GM12891 (cell line): ENCODE measurements at regions not wholly inside any gene's neighbourhood (a gene's known extent, or its start where the extent isn't known, plus 50 kb on each side); places are given as distances from the start of the nearest gene placed in this dataset.

Experiments used
- DNase-seq: peaks from one replicate; pipeline ENCODE4 v3.0.0; 2011; ENCODE audit warnings: low spot score; ENCODE audit not compliant: insufficient read length
- FAIRE-seq: peaks from 2 replicates; lab custom pipeline; 2011; peaks lifted over from hg19 to GRCh38; lab: Jason Lieb, UNC
- PAX5 ChIP-seq: IDR thresholded peaks from 2 replicates; pipeline ENCODE4 v1.6.1; 2011; ENCODE audit warnings: low read length, moderate library complexity, mild to moderate bottlenecking; ENCODE audit not compliant: insufficient read depth, severe bottlenecking
- POLR2A ChIP-seq: IDR thresholded peaks from 2 replicates; pipeline ENCODE4 v1.6.1; 2011; ENCODE audit warnings: low read depth, low read length, control low read depth
- POLR2AphosphoS5 ChIP-seq: IDR thresholded peaks from 2 replicates; pipeline ENCODE4 v1.6.1; 2011; ENCODE audit warnings: low read depth, low read length, control low read depth
- POU2F2 ChIP-seq: IDR thresholded peaks from 2 replicates; pipeline ENCODE4 v1.6.1; 2011; ENCODE audit warnings: low read depth, mild to moderate bottlenecking, control low read depth, low read length, moderate library complexity
- SPI1 ChIP-seq: IDR thresholded peaks from 2 replicates; pipeline ENCODE4 v1.6.1; 2011; ENCODE audit warnings: low read depth, low read length, control low read depth
- TAF1 ChIP-seq: IDR thresholded peaks from 2 replicates; pipeline ENCODE4 v1.6.1; 2011; ENCODE audit warnings: low read depth, low read length, control low read depth

DNA sequence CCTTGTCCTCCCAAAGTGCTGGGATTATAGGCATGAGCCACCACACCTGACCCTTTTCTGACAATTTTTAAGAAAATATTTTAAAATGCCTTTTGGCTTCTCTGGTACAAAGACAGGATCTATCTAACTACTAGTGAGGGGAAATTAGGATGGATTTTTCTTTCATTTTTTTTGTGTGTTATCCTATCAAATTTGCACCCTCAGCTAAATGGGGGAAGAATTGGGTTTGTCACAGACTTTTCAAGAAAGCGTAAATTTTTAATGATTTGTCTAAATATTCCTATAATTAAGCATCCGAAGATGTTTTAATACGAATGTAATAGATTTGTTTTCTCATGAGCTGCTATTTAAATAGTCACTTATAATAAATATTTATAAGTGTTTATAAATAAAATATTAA is 340.0 kb upstream of the ETAA1 start:
- DNase-seq: no peak
- no peak for TF ChIP-seq PAX5
- no peak for TF ChIP-seq TAF1
- no peak for TF ChIP-seq POLR2A
- no peak for FAIRE-seq

DNA sequence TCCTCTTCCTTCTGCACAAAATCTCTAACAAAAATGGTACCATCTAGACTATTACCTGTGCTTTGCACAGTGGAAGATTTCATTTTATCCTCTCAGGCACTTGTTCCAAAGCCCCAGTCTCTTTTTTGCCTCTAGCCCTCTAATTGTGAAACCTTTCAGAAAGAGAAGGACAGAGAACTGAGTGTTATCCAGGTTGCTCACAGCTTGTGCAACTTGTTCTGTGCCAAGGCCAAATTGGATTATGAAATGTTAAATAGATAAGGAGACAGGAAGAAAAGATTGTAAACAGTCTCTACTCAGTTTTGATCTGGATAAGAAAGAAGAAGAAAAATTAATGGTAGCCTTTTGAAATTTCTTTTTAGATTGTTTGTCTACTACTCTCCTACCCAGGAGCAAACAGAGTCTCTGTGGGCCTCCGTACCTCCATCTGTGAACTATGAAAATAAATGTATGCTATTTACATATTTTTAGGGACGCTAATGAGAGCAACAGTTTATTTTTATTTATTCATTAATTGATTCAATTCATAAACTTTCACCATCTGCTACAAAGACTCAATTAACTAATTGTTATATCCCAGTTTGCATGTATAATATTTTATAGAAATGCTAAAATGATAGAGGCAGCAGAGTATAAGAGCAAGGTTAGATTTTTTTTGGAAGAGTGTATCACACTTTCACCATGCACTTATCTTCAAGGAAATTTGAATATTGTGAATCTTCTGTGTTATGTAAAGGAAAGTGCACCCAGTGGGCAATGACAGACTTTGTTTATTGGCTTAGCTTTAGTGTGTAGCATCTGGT is 339.0 kb upstream of the ETAA1 start:
- FAIRE-seq (no peak), DNase-seq (no peak)
- TF ChIP-seq POLR2AphosphoS5 (no peak), SPI1 (no peak), POU2F2 (no peak), PAX5 (no peak), POLR2A (no peak), TAF1 (no peak)

DNA sequence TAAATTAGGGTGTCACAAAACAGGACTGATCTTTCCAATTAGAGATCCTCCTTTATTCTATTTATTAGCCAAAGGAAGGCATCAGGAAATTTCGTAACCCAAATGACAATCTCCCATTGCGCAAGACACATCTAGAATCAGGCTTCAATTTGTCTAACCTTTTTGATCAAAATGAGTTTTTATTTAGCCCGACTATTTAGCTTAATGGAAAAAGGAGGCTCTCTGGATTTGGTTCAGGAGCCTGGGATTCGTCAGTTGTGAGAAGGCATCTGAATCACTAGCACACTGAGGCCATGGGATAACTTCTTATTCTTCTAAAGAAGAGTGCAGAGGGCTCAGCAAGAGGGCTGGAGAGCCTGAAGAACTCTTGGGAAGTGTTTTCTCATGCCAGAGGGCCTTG is 332.1 kb upstream of the ETAA1 start:
- no peak for DNase-seq
- no peak for TF ChIP-seq TAF1
- TF ChIP-seq POU2F2: no peak
- TF ChIP-seq PAX5: no peak
- no peak for TF ChIP-seq POLR2A
- no peak for TF ChIP-seq POLR2AphosphoS5
- no peak for TF ChIP-seq SPI1
- no peak for FAIRE-seq

DNA sequence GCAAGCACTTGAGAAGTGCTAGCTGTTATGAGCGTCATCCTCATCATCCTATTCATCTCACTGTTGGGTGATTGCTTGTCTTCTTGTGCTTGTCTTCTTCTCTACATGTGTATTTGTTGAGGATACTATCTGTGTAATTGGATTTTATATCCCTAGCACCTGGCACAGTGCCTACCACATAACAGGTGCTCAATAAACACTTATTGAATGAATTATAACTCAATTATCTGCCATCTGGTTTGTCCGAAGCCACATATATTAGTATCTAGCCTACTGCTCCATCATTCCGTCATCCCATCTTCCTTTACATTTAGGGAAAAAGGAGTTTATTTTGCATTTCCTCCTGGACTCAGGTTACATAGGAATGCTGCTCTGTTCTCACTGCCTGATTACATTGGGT is 330.4 kb upstream of the ETAA1 start:
- DNase-seq: no peak

DNA sequence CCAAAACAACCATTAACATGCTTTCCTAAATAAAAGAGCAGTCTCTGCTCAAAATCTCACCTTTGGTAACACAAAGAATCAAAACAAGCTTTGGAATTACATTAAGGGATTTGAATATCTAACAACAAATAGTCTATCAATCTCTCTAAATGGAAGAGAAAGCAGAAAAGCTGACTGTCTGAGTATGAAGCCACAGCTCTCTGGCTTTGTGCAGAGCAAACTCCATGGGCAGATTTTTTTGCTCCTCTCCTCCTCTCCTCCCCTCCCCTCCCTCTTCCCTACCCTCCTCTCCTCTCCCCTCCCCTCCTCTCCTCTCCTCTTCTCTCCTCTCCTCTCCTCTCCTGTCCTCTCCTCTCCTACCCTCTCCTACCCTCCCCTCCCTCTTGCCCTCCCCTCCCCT is 329.5 kb upstream of the ETAA1 start:
- DNase-seq (no peak), FAIRE-seq (no peak)
- no peak for TF ChIP-seq SPI1
- no peak for TF ChIP-seq TAF1
- no peak for TF ChIP-seq POLR2AphosphoS5
- no peak for TF ChIP-seq PAX5
- no peak for TF ChIP-seq POLR2A
- no peak for TF ChIP-seq POU2F2

More for the DNA sequence above, 330.4 kb upstream of the ETAA1 start:
- TF ChIP-seq POLR2AphosphoS5: no peak
- TF ChIP-seq SPI1: no peak
- TF ChIP-seq TAF1: no peak
- TF ChIP-seq PAX5: no peak
- no peak for TF ChIP-seq POU2F2
- no peak for TF ChIP-seq POLR2A
- FAIRE-seq: no peak

DNA sequence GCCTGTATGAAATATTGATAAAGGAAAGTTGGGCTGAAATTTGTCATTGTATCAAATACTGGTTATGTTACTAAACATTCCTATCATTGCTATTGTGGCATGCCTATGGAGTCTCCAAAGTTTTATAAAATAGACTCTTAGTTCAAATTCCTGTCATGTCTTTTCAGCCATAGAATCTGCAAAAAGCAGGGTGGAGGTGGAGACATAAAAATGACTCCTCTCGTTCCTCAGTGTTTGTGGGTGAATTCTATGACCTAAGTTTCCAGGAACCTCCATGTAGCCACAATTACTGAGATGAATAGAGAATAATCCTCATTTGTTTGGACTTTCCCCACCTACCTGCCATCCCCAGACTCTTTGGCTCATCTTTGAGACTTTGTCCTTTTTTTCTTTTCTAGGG is 326.3 kb upstream of the ETAA1 start:
- no peak for TF ChIP-seq SPI1
- no peak for TF ChIP-seq POU2F2
- no peak for TF ChIP-seq POLR2A
- TF ChIP-seq POLR2AphosphoS5: no peak
- no peak for TF ChIP-seq TAF1
- no peak for TF ChIP-seq PAX5
- FAIRE-seq: no peak
- DNase-seq: no peak

DNA sequence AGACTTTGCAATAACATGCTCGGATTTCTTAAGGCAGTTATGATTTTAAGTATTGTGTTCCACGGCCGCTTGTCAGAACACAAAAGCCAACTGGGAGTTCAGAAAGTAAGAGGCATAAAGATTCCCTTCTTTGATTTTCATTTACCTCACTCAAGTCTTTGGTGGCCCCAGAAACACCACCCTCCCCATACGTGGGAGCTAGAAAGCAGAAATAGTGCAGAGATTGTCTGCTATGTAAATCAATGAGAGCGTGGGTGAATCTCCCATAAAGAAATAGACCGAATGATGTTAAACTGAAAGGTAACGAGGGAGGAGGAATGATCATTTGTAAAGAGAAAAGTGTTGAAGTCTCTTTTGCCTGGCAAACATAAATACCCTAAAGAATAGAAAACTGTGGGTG is 322.1 kb upstream of the ETAA1 start:
- TF ChIP-seq POU2F2 (no peak), SPI1 (no peak)
- no peak for FAIRE-seq
- DNase-seq: no peak

DNA sequence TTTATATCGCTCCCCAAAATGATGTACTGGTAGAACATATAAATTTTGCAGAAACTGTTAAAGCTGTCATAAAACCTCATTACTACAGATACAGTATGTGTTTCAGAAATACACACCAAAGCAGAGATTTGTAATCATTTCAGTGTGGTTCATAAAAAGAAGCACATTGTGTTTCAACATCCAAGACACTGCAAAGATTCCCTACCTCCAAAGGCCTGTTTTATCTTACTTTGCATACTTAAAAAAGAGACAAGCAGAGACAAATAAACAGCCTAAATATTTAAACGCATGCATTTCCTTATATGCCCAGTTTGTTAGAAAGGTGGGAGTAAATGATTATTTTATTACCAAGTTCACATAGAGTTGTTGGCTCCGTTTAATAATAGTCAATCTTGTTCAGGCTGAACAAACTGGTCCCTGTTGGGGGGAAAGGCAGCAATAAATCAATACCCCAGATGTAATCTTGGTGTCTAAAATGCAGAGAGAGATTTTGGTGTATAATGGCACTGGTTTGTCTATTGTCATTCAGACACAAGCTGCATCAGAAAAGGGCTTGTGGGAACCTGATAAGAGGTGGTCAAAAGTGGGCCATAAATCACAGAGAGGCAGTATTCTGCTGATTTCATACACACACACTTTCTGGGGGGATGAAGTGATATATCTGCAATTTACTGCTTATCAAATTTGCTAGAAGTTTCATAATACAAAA is 321.4 kb upstream of the ETAA1 start:
- TF ChIP-seq POU2F2 (no peak), SPI1 (no peak), POLR2AphosphoS5 (no peak), POLR2A (no peak), PAX5 (no peak), TAF1 (no peak)
- no peak for DNase-seq
- FAIRE-seq: no peak

DNA sequence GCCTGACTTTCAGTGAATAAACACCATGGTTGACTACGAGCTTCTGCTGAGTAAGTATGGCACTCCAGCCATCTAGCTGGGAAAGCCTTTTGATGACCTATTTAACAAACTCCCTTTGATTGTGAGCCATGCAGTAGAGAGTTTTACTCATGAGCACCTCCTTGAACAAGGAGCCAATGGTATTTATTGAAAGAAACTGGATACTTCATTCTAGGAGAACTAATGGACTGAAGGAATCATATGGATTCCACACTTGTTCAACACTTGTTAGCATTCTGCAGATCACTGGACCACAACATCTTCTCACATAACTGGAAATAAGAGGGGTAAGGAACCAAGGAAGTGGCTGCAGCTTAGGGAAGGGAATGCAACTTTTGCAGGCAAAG is 320.9 kb upstream of the ETAA1 start:
- TF ChIP-seq PAX5: no peak
- no peak for TF ChIP-seq SPI1
- TF ChIP-seq TAF1: no peak
- TF ChIP-seq POLR2A: no peak
- no peak for TF ChIP-seq POLR2AphosphoS5
- DNase-seq: no peak
- no peak for FAIRE-seq

DNA sequence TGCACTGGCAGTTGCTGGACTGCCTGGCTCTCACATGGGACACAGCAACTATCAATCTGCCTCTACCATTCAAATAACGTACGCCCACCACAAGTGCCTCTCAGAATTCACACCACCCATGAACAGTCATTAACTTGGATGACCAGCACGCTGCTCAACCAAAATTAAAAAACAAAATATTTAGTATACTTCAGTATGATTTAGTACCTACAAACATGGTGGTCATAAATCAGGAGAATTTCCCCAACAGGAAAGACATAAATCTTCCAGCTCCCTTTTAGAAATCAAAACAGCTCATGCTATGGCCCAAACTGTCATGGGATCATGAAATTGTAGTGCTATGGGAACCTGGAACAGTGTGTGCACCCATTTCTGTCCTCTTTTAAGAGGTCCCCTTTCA is 317.4 kb upstream of the ETAA1 start:
- TF ChIP-seq POLR2AphosphoS5: no peak
- no peak for TF ChIP-seq POU2F2
- TF ChIP-seq SPI1: no peak
- TF ChIP-seq PAX5: no peak
- DNase-seq (no peak), FAIRE-seq (no peak)

DNA sequence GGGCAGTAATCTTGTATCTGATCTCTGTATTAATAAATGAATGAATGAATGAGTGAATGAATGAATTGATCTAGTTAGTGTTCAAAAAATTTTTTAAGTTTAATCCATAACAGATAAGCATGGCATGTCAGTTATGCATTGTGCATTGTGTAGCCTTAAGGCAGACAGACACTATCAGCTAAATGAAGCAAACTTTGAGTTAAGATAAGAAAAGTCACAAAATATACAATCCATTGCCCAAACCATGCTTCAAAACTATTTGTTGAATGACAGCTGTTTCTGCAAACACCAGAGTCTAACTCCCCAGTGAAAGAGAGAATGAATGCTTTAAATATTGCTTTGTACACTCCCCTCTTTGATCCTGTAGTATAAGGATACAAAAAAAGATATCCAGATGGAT is 314.3 kb upstream of the ETAA1 start:
- FAIRE-seq (no peak), DNase-seq (no peak)
- TF ChIP-seq POLR2A (no peak), TAF1 (no peak), PAX5 (no peak), SPI1 (no peak), POLR2AphosphoS5 (no peak), POU2F2 (no peak)
